NCI-H2196 treated with DMSO at 0.1 percent for 48 hours (cell line): ENCODE measurements at regions not wholly inside any gene's neighbourhood (a gene's known extent, or its start where the extent isn't known, plus 50 kb on each side); places are given as distances from the start of the nearest gene placed in this dataset.
"Not testable (repeated sequence)": the region's sequence is repeated elsewhere in the genome, so short reads cannot be mapped to it uniquely, and the experiment has no call there.

Source experiments
- DNase-seq: peaks from one replicate; lab custom pipeline; 2025; ENCODE audit not compliant: unreplicated experiment; lab: John Stamatoyannopoulos, UW

GRCh38 chr16:14384745-14385144, 245.3 kb downstream of the PARN start:
- no peak for DNase-seq

GRCh38 chr16:14383844-14384243, 246.2 kb downstream of the PARN start:
- not testable (repeated sequence) for DNase-seq

- DNase-seq, result no peak
Measured at GRCh38 chr16:14378689-14379467, 251.2 kb downstream of the PARN start.

GRCh38 chr16:14378131-14378551, 251.9 kb downstream of the PARN start:
- no peak for DNase-seq

GRCh38 chr16:14377326-14377725, 252.7 kb downstream of the PARN start:
- DNase-seq, result no peak

- DNase-seq, result no peak
Measured at GRCh38 chr16:14375132-14375491, 254.9 kb downstream of the PARN start.

- no peak for DNase-seq
Measured at GRCh38 chr16:14374451-14375131, 255.5 kb downstream of the PARN start.

GRCh38 chr16:14373896-14374295, 256.2 kb downstream of the PARN start:
- DNase-seq, result no peak

GRCh38 chr16:14373406-14373805, 256.7 kb downstream of the PARN start:
- no peak for DNase-seq

GRCh38 chr16:14372471-14372870, 257.6 kb downstream of the PARN start:
- DNase-seq, result no peak

- DNase-seq, result no peak
Measured at GRCh38 chr16:14371778-14372431, 258.2 kb downstream of the PARN start.

GRCh38 chr16:14370736-14371234, 259.3 kb downstream of the PARN start:
- no peak for DNase-seq

- DNase-seq, result no peak
Measured at GRCh38 chr16:14369734-14370598, 260.1 kb downstream of the PARN start.

GRCh38 chr16:14368399-14368798, 261.7 kb downstream of the PARN start:
- no peak for DNase-seq

- no peak for DNase-seq
Measured at GRCh38 chr16:14366974-14367707, 262.9 kb downstream of the PARN start.

GRCh38 chr16:14366447-14366846, 263.6 kb downstream of the PARN start:
- no peak for DNase-seq

GRCh38 chr16:14365200-14365851, 264.7 kb downstream of the PARN start:
- no peak for DNase-seq

- no peak for DNase-seq
Measured at GRCh38 chr16:14364386-14365199, 265.5 kb downstream of the PARN start.

GRCh38 chr16:14364112-14364385, 266.0 kb downstream of the PARN start:
- DNase-seq, result no peak
